HG03575 (cell line): ENCODE measurements at regions not wholly inside any gene's neighbourhood (a gene's known extent, or its start where the extent isn't known, plus 50 kb on each side); places are given as distances from the start of the nearest gene placed in this dataset.
"Not testable (repeated sequence)": the region's sequence is repeated elsewhere in the genome, so short reads cannot be mapped to it uniquely, and the experiment has no call there.

Experiments
- ATAC-seq: cut with Tn5 transposase; IDR thresholded peaks from one replicate; pipeline ENCODE4 v1.9.1; 2021; ENCODE audit not compliant: unreplicated experiment, insufficient number of reproducible peaks, low FRiP score; ENCODE audit errors: extremely low read depth

GRCh38 chr5:62886603-62887315 is 308.1 kb downstream of the LRRC70 start:
- ATAC-seq, result no peak

- ATAC-seq, result not testable (repeated sequence)
These were observed 258.7 kb downstream of the LRRC70 start for GRCh38 chr5:62837330-62837729.

- no peak for ATAC-seq
These were observed 251.0 kb downstream of the LRRC70 start for GRCh38 chr5:62829604-62829986.

- ATAC-seq, result no peak
These were observed 250.4 kb downstream of the LRRC70 start for GRCh38 chr5:62828742-62829603.

- no peak for ATAC-seq
These were observed 247.1 kb downstream of the LRRC70 start for GRCh38 chr5:62825623-62826220.

DNA sequence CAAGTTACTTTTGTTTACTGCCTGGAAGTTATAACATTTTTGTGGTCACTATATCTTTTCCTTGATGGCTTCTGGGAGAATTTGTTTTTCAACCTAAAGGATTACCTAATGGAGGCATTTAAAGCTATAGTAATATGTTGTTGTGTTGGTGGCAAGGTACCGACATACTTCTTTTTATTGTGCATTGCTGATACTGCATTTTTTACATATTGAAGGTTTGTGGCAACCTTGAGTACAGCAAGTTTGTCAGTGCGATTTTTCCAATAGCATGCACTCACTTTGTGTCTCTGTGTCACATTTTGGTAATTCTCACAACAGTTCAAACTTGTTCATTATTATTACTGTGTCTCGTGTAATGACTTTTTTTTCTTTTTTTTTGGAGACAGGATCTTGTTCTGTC is 246.3 kb downstream of the LRRC70 start:
- ATAC-seq, result no peak

GRCh38 chr5:62817043-62817442 is 238.4 kb downstream of the LRRC70 start:
- ATAC-seq, result not testable (repeated sequence)

DNA sequence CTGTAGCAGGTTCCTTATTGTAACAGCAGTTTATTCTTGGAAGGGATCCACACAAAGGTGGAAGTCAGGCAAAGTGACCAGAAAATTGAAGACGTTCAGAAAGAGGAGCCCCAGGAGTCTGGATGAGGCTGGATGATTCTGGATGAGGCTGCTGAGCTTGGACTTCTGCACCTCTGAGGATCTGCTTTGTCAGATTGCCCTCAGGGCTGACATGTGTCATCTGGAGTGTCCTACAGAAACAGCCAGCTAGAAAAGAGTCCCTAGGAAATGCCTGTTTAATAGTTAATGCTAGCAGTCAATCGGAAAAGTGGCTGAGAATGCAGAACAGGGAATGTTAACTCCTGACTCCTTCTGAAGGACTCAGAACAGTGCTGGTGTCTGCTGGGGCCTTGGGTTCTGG is 236.4 kb downstream of the LRRC70 start:
- ATAC-seq, result no peak

- no peak for ATAC-seq
These were observed 234.1 kb downstream of the LRRC70 start for GRCh38 chr5:62812621-62813255.

DNA sequence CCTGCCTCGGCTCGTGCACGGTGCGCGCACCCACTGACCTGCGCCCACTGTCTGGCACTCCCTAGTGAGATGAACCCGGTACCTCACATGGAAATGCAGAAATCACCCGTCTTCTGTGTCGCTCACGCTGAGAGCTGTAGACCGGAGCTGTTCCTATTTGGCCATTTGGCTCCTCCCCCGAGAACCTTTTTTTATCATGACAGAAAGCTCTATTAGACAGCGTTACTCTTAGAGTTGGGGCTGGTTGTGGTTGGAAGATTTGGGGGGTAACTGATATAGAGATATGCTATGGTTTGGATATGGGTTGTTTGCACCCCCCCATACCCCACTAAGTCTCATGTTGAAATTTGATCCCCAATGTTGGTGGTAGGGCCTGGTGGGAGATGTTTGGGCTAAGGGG is 226.2 kb downstream of the LRRC70 start:
- ATAC-seq, result not testable (repeated sequence)

DNA sequence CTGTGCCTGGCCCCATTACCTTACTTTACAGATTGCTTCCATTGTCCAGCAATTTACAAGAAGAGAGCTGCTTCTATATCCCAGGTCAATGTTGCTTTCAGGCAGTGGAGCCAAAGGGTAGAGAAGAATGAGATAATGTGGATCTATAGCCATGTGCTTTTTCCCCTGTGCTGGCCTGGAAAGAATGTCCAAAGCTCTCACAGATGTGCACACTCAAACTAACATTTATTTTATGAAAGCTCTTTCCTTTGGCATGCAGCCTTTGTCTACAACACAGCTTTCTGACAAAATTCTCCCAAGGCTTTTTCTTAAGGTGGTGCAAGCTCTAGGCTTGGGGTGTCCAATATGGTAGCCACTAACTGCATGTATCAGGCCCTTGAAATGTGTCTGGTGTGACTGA is 217.3 kb downstream of the LRRC70 start:
- ATAC-seq, result no peak

GRCh38 chr5:62794456-62794855 is 215.8 kb downstream of the LRRC70 start:
- no peak for ATAC-seq

GRCh38 chr5:62791059-62791458 is 212.4 kb downstream of the LRRC70 start:
- ATAC-seq, result no peak

DNA sequence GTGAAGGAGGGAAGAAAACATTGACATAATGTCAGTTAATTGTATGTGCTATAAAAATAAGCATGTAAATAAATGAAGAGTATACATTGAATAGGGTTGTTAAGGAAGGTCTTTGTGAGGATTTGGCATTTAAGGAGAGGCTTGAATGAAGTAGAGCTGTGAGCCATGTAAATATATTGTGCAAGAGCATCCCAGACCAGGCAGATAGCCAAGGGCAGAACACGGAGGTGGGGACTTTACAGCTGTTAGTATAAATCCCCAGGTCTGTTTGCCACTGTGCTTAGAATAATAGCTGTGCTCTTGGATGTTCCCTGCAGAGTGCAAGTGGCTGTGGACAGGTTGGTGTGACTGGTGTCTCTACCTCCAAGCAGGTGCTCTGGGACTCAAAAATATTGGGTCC is 211.7 kb downstream of the LRRC70 start:
- no peak for ATAC-seq

- ATAC-seq, result no peak
These were observed 207.5 kb downstream of the LRRC70 start for GRCh38 chr5:62786099-62786498.

DNA sequence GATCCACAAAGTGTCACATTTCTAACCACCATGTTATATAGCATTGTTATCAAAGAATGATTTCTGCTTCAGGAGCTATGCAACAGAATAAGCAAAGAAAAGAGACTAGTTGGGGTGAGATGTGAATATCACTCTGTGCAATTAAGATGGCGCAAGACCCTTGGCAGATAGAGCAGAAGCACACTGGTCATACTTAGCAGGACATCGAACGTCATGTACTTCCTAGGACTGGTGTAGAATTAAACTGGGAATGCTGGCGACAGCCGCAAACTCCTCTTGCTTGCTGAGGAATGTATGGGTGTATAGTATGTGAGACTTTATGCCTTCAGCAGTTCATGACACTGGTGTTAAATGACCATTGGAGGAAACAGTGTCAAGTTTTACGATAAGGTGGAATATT is 207.0 kb downstream of the LRRC70 start:
- no peak for ATAC-seq

- ATAC-seq, result no peak
These were observed 204.9 kb downstream of the LRRC70 start for GRCh38 chr5:62783374-62784057.

DNA sequence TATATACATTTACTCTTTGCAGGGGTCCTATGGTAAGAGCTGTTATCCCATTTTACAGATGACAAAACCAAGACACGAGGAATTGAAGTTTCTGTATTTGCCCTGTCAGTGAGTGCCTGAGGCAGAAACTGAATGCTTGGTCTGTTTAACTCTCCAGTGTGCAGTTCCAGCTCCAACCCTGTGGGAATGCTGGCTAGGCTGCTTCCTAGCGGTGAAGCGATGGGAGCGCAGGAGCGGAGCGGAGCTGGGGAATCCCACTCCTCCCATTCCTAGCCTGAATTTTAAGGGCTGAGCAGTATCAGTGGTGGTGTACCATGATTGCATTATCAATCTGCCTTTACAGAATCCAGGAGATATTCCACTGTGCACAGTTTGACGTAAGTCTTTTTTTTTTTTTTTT is 202.3 kb downstream of the LRRC70 start:
- ATAC-seq, result no peak

GRCh38 chr5:62780230-62780629 is 201.6 kb downstream of the LRRC70 start:
- ATAC-seq, result no peak
